H1 (cell line): ENCODE measurements at regions not wholly inside any gene's neighbourhood (a gene's known extent, or its start where the extent isn't known, plus 50 kb on each side); places are given as distances from the start of the nearest gene placed in this dataset.
"Not testable (repeated sequence)": the region's sequence is repeated elsewhere in the genome, so short reads cannot be mapped to it uniquely, and the experiment has no call there.

Experiments used
- CTCF ChIA-PET: fragments of 300-600 bp; sonication (Branson Sonifier 250); formaldehyde crosslinking; loops from one replicate; lab custom pipeline; 2021; ENCODE audit not compliant: partially characterized antibody; lab: Charles Lee
- POLR2A ChIA-PET: fragments of 300-600 bp; sonication (Branson Sonifier 250); formaldehyde crosslinking; loops from one replicate; lab custom pipeline; 2021; ENCODE audit warnings: inconsistent platforms; ENCODE audit not compliant: partially characterized antibody; lab: Charles Lee
- DNase-seq, 2 experiments: peaks; one replicate each; pipeline versions ENCODE4 v3.0.0 to v3.0.0-alpha.2; 2010 to 2022; ENCODE audit warnings: low spot score in 2 of 2, low read depth in 1 of 2, mixed read lengths in 1 of 2
- FAIRE-seq: peaks from 2 replicates; lab custom pipeline; 2011; peaks lifted over from hg19 to GRCh38; lab: Jason Lieb, UNC
- H2AFZ ChIP-seq: 2 replicates; pipeline ENCODE4 v1.8.1; 2012; ENCODE audit warnings: low read length, inconsistent platforms
- H2AK5ac ChIP-seq: 2 replicates; pipeline ENCODE4 v1.6.1; 2013; ENCODE audit warnings: low read depth, low read length
- H2BK120ac ChIP-seq: replicated peaks from 2 replicates; pipeline ENCODE3; 2013; ENCODE audit warnings: low read depth, low read length, inconsistent platforms
- H2BK12ac ChIP-seq: 2 replicates; pipeline ENCODE4 v1.6.1; 2013; ENCODE audit warnings: low read depth, low read length
- H2BK15ac ChIP-seq: 2 replicates; pipeline ENCODE4 v1.6.1; 2013; ENCODE audit warnings: low read length
- H2BK20ac ChIP-seq: 2 replicates; pipeline ENCODE4 v1.6.1; 2013; ENCODE audit warnings: low read length
- H2BK5ac ChIP-seq: 2 replicates; pipeline ENCODE4 v1.6.1; 2013; ENCODE audit warnings: low read depth, low read length
- H3K14ac ChIP-seq: 2 replicates; pipeline ENCODE4 v1.6.1; 2013; ENCODE audit warnings: inconsistent platforms; ENCODE audit not compliant: insufficient read length
- H3K18ac ChIP-seq: 2 replicates; pipeline ENCODE4 v1.6.1; 2013; ENCODE audit warnings: low read length; ENCODE audit errors: extremely low read depth
- H3K23ac ChIP-seq: 2 replicates; pipeline ENCODE4 v1.6.1; 2013; ENCODE audit warnings: inconsistent platforms; ENCODE audit not compliant: insufficient read length
- H3K23me2 ChIP-seq: 2 replicates; pipeline ENCODE4 v1.6.1; 2013; ENCODE audit warnings: low read depth, low read length
- H3K27ac ChIP-seq: 2 replicates; pipeline ENCODE4 v1.6.1; 2011; ENCODE audit warnings: low read depth, low read length, inconsistent platforms
- H3K27me3 ChIP-seq, 4 experiments: replicated peaks in 1 of 4; 1 replicate in 1 of 4; 2 replicates in 3 of 4; pipeline versions ENCODE4 v1.6.1 to v1.8.1; 2011 to 2013; ENCODE audit warnings: low read length in 3 of 4, mild to moderate bottlenecking in 3 of 4, inconsistent platforms in 2 of 4, mixed read lengths in 2 of 4, moderate library complexity in 1 of 4; ENCODE audit not compliant: control insufficient read depth in 3 of 4, insufficient read depth in 3 of 4; ENCODE audit errors: extremely low read depth in 1 of 4
- H3K36me3 ChIP-seq, 4 experiments: 2 replicates each; pipeline versions ENCODE4 v1.6.1 to v1.8.1; 2011 to 2013; ENCODE audit warnings: mild to moderate bottlenecking in 4 of 4, low read length in 3 of 4, moderate library complexity in 2 of 4, control low read depth in 1 of 4, inconsistent platforms in 1 of 4; ENCODE audit not compliant: insufficient read depth in 4 of 4, control insufficient read depth in 2 of 4
- H3K4ac ChIP-seq: replicated peaks from 2 replicates; pipeline ENCODE3; 2013; ENCODE audit warnings: low read length, low read depth, mixed read lengths, inconsistent platforms; ENCODE audit not compliant: insufficient read length
- H3K4me1 ChIP-seq, 4 experiments: replicated peaks in 1 of 4; 1 replicate in 1 of 4; 2 replicates in 3 of 4; pipeline versions ENCODE4 v1.6.1 to v1.8.1; 2011 to 2013; ENCODE audit warnings: low read length in 3 of 4, inconsistent platforms in 2 of 4, mixed read lengths in 1 of 4; ENCODE audit not compliant: insufficient read depth in 4 of 4, control insufficient read depth in 3 of 4
- H3K4me2 ChIP-seq, 2 experiments: 2 replicates each; pipeline versions ENCODE4 v1.6.1 to v1.8.1; 2011 to 2013; ENCODE audit warnings: low read depth in 2 of 2, low read length in 2 of 2, control low read depth in 1 of 2, inconsistent platforms in 1 of 2, mild to moderate bottlenecking in 1 of 2; ENCODE audit not compliant: insufficient read depth in 1 of 2
- H3K4me3 ChIP-seq, 4 experiments: fragments of 200-600, 300-600 bp in 1 of 4; sonication (generic), shearing (Covaris generic), sonication (Bioruptor Twin) in 1 of 4; 2 replicates each; pipeline versions ENCODE4 v1.5.1 to v1.8.1; 2011 to 2016; ENCODE audit warnings: low read length in 4 of 4, low read depth in 3 of 4, control low read depth in 2 of 4, inconsistent platforms in 2 of 4, mild to moderate bottlenecking in 2 of 4, mixed read lengths in 1 of 4, moderate library complexity in 1 of 4; ENCODE audit not compliant: insufficient read depth in 2 of 4; ENCODE audit errors: extremely low read depth in 1 of 4
- H3K56ac ChIP-seq: replicated peaks from 2 replicates; pipeline ENCODE3; 2013; ENCODE audit warnings: low read depth, mild to moderate bottlenecking, mixed read lengths, low read length, inconsistent platforms; ENCODE audit not compliant: insufficient read length
- H3K79me1 ChIP-seq: 2 replicates; pipeline ENCODE4 v1.6.1; 2013; ENCODE audit warnings: low read depth, low read length, control low read depth
- H3K79me2 ChIP-seq, 2 experiments: 2 replicates each; pipeline versions ENCODE4 v1.6.1 to v1.8.1; 2012 to 2013; ENCODE audit warnings: low read length in 2 of 2, mild to moderate bottlenecking in 2 of 2, inconsistent platforms in 1 of 2; ENCODE audit not compliant: insufficient read depth in 2 of 2, control insufficient read depth in 1 of 2
- H3K9ac ChIP-seq, 4 experiments: replicated peaks in 1 of 4; 1 replicate in 1 of 4; 2 replicates in 3 of 4; pipeline versions ENCODE4 v1.6.1 to v1.8.1; 2011 to 2013; ENCODE audit warnings: low read depth in 3 of 4, low read length in 3 of 4, control low read depth in 2 of 4, mild to moderate bottlenecking in 2 of 4, moderate library complexity in 2 of 4, inconsistent platforms in 1 of 4; ENCODE audit errors: extremely low read depth in 1 of 4
- H3K9me3 ChIP-seq, 2 experiments: 2 replicates each; pipeline versions ENCODE4 v1.6.1 to v1.8.1; 2012 to 2013; ENCODE audit warnings: mild to moderate bottlenecking in 2 of 2, moderate library complexity in 2 of 2, control low read depth in 1 of 2, inconsistent platforms in 1 of 2, low read depth in 1 of 2, low read length in 1 of 2, mixed read lengths in 1 of 2; ENCODE audit not compliant: insufficient read depth in 2 of 2
- H4K20me1 ChIP-seq, 2 experiments: replicated peaks in 1 of 2; 2 replicates each; pipeline versions ENCODE3 to v1.8.1; 2011 to 2013; ENCODE audit warnings: inconsistent platforms in 2 of 2, low read length in 2 of 2, mild to moderate bottlenecking in 1 of 2; ENCODE audit not compliant: insufficient read depth in 2 of 2, control insufficient read depth in 1 of 2
- H4K5ac ChIP-seq: 2 replicates; pipeline ENCODE4 v1.6.1; 2013; ENCODE audit warnings: low read length, low read depth, mixed read lengths, inconsistent platforms; ENCODE audit not compliant: insufficient read length
- H4K8ac ChIP-seq: 2 replicates; pipeline ENCODE4 v1.8.0; 2013; ENCODE audit warnings: mild to moderate bottlenecking, moderate library complexity, low read length, inconsistent platforms; ENCODE audit not compliant: insufficient read depth; ENCODE audit errors: extremely low read depth
- H4K91ac ChIP-seq: replicated peaks from 2 replicates; pipeline ENCODE3; 2013; ENCODE audit warnings: low read length, mixed read lengths, inconsistent platforms; ENCODE audit not compliant: insufficient read length
- WGBS, 2 experiments: shearing (Covaris generic) in 1 of 2; methylation state at CpG; one replicate each; pipeline versions ENCODE4 v1.1.6 to v1.1.7; 2013 to 2015; ENCODE audit warnings: low lambda C conversion rate in 2 of 2, mixed read lengths in 2 of 2, inconsistent platforms in 1 of 2, low coverage in 1 of 2, missing lambda C conversion rate in 1 of 2; ENCODE audit not compliant: insufficient replicate concordance in 2 of 2, insufficient coverage in 1 of 2, insufficient read length in 1 of 2; ENCODE audit errors: extremely low coverage in 1 of 2, missing lambda C conversion rate in 1 of 2; 5-methylcytosine and 5-hydroxymethylcytosine counted together

GRCh38 chr1:38146079-38146478, 99.5 kb upstream of the POU3F1 start:
- H3K18ac ChIP-seq, H3K56ac ChIP-seq, H3K4me3 ChIP-seq, DNase-seq, H3K79me1 ChIP-seq, H2BK12ac ChIP-seq, H4K8ac ChIP-seq, H3K4ac ChIP-seq, FAIRE-seq, H2AFZ ChIP-seq, H3K27me3 ChIP-seq, H2BK20ac ChIP-seq, H2BK120ac ChIP-seq, H3K14ac ChIP-seq, POLR2A ChIA-PET, H3K79me2 ChIP-seq, H3K9me3 ChIP-seq, H3K27ac ChIP-seq, H3K4me2 ChIP-seq, H3K9ac ChIP-seq, H3K23me2 ChIP-seq, H2BK5ac ChIP-seq, H4K91ac ChIP-seq, H2BK15ac ChIP-seq, H3K4me1 ChIP-seq, H3K23ac ChIP-seq, H4K20me1 ChIP-seq, H2AK5ac ChIP-seq, H4K5ac ChIP-seq, H3K36me3 ChIP-seq: not testable (repeated sequence)
- CTCF ChIA-PET: interaction anchor here (0.6 kb wide), 1 partner anchor 28 kb away, joined by 3 read pairs; no protein-coding TSS in a partner anchor
- WGBS, 2 experiments: 88% methylated on average over 2 of the region's 2 CpGs; no CpG with 5 or more reads in 1 of the 2 experiments
